H1 (cell line): ENCODE measurements at regions not wholly inside any gene's neighbourhood (a gene's known extent, or its start where the extent isn't known, plus 50 kb on each side); places are given as distances from the start of the nearest gene placed in this dataset.

Experiments
- CTCF ChIA-PET: fragments of 300-600 bp; sonication (Branson Sonifier 250); formaldehyde crosslinking; loops from one replicate; lab custom pipeline; 2021; ENCODE audit not compliant: partially characterized antibody; lab: Charles Lee
- POLR2A ChIA-PET: fragments of 300-600 bp; sonication (Branson Sonifier 250); formaldehyde crosslinking; loops from one replicate; lab custom pipeline; 2021; ENCODE audit warnings: inconsistent platforms; ENCODE audit not compliant: partially characterized antibody; lab: Charles Lee
- DNase-seq, 2 experiments: peaks; one replicate each; pipeline versions ENCODE4 v3.0.0 to v3.0.0-alpha.2; 2010 to 2022; ENCODE audit warnings: low spot score in 2 of 2, low read depth in 1 of 2, mixed read lengths in 1 of 2
- FAIRE-seq: peaks from 2 replicates; lab custom pipeline; 2011; peaks lifted over from hg19 to GRCh38; lab: Jason Lieb, UNC
- H2AFZ ChIP-seq: 2 replicates; pipeline ENCODE4 v1.8.1; 2012; ENCODE audit warnings: low read length, inconsistent platforms
- H2AK5ac ChIP-seq: 2 replicates; pipeline ENCODE4 v1.6.1; 2013; ENCODE audit warnings: low read depth, low read length
- H2BK120ac ChIP-seq: replicated peaks from 2 replicates; pipeline ENCODE3; 2013; ENCODE audit warnings: low read depth, low read length, inconsistent platforms
- H2BK12ac ChIP-seq: 2 replicates; pipeline ENCODE4 v1.6.1; 2013; ENCODE audit warnings: low read depth, low read length
- H2BK15ac ChIP-seq: 2 replicates; pipeline ENCODE4 v1.6.1; 2013; ENCODE audit warnings: low read length
- H2BK20ac ChIP-seq: 2 replicates; pipeline ENCODE4 v1.6.1; 2013; ENCODE audit warnings: low read length
- H2BK5ac ChIP-seq: 2 replicates; pipeline ENCODE4 v1.6.1; 2013; ENCODE audit warnings: low read depth, low read length
- H3K14ac ChIP-seq: 2 replicates; pipeline ENCODE4 v1.6.1; 2013; ENCODE audit warnings: inconsistent platforms; ENCODE audit not compliant: insufficient read length
- H3K18ac ChIP-seq: 2 replicates; pipeline ENCODE4 v1.6.1; 2013; ENCODE audit warnings: low read length; ENCODE audit errors: extremely low read depth
- H3K23ac ChIP-seq: 2 replicates; pipeline ENCODE4 v1.6.1; 2013; ENCODE audit warnings: inconsistent platforms; ENCODE audit not compliant: insufficient read length
- H3K23me2 ChIP-seq: 2 replicates; pipeline ENCODE4 v1.6.1; 2013; ENCODE audit warnings: low read depth, low read length
- H3K27ac ChIP-seq: 2 replicates; pipeline ENCODE4 v1.6.1; 2011; ENCODE audit warnings: low read depth, low read length, inconsistent platforms
- H3K27me3 ChIP-seq, 4 experiments: replicated peaks in 1 of 4; 1 replicate in 1 of 4; 2 replicates in 3 of 4; pipeline versions ENCODE4 v1.6.1 to v1.8.1; 2011 to 2013; ENCODE audit warnings: low read length in 3 of 4, mild to moderate bottlenecking in 3 of 4, inconsistent platforms in 2 of 4, mixed read lengths in 2 of 4, moderate library complexity in 1 of 4; ENCODE audit not compliant: control insufficient read depth in 3 of 4, insufficient read depth in 3 of 4; ENCODE audit errors: extremely low read depth in 1 of 4
- H3K36me3 ChIP-seq, 4 experiments: 2 replicates each; pipeline versions ENCODE4 v1.6.1 to v1.8.1; 2011 to 2013; ENCODE audit warnings: mild to moderate bottlenecking in 4 of 4, low read length in 3 of 4, moderate library complexity in 2 of 4, control low read depth in 1 of 4, inconsistent platforms in 1 of 4; ENCODE audit not compliant: insufficient read depth in 4 of 4, control insufficient read depth in 2 of 4
- H3K4ac ChIP-seq: replicated peaks from 2 replicates; pipeline ENCODE3; 2013; ENCODE audit warnings: low read length, low read depth, mixed read lengths, inconsistent platforms; ENCODE audit not compliant: insufficient read length
- H3K4me1 ChIP-seq, 4 experiments: replicated peaks in 1 of 4; 1 replicate in 1 of 4; 2 replicates in 3 of 4; pipeline versions ENCODE4 v1.6.1 to v1.8.1; 2011 to 2013; ENCODE audit warnings: low read length in 3 of 4, inconsistent platforms in 2 of 4, mixed read lengths in 1 of 4; ENCODE audit not compliant: insufficient read depth in 4 of 4, control insufficient read depth in 3 of 4
- H3K4me2 ChIP-seq, 2 experiments: 2 replicates each; pipeline versions ENCODE4 v1.6.1 to v1.8.1; 2011 to 2013; ENCODE audit warnings: low read depth in 2 of 2, low read length in 2 of 2, control low read depth in 1 of 2, inconsistent platforms in 1 of 2, mild to moderate bottlenecking in 1 of 2; ENCODE audit not compliant: insufficient read depth in 1 of 2
- H3K4me3 ChIP-seq, 4 experiments: fragments of 200-600, 300-600 bp in 1 of 4; sonication (generic), shearing (Covaris generic), sonication (Bioruptor Twin) in 1 of 4; 2 replicates each; pipeline versions ENCODE4 v1.5.1 to v1.8.1; 2011 to 2016; ENCODE audit warnings: low read length in 4 of 4, low read depth in 3 of 4, control low read depth in 2 of 4, inconsistent platforms in 2 of 4, mild to moderate bottlenecking in 2 of 4, mixed read lengths in 1 of 4, moderate library complexity in 1 of 4; ENCODE audit not compliant: insufficient read depth in 2 of 4; ENCODE audit errors: extremely low read depth in 1 of 4
- H3K56ac ChIP-seq: replicated peaks from 2 replicates; pipeline ENCODE3; 2013; ENCODE audit warnings: low read depth, mild to moderate bottlenecking, mixed read lengths, low read length, inconsistent platforms; ENCODE audit not compliant: insufficient read length
- H3K79me1 ChIP-seq: 2 replicates; pipeline ENCODE4 v1.6.1; 2013; ENCODE audit warnings: low read depth, low read length, control low read depth
- H3K79me2 ChIP-seq, 2 experiments: 2 replicates each; pipeline versions ENCODE4 v1.6.1 to v1.8.1; 2012 to 2013; ENCODE audit warnings: low read length in 2 of 2, mild to moderate bottlenecking in 2 of 2, inconsistent platforms in 1 of 2; ENCODE audit not compliant: insufficient read depth in 2 of 2, control insufficient read depth in 1 of 2
- H3K9ac ChIP-seq, 4 experiments: replicated peaks in 1 of 4; 1 replicate in 1 of 4; 2 replicates in 3 of 4; pipeline versions ENCODE4 v1.6.1 to v1.8.1; 2011 to 2013; ENCODE audit warnings: low read depth in 3 of 4, low read length in 3 of 4, control low read depth in 2 of 4, mild to moderate bottlenecking in 2 of 4, moderate library complexity in 2 of 4, inconsistent platforms in 1 of 4; ENCODE audit errors: extremely low read depth in 1 of 4
- H3K9me3 ChIP-seq, 2 experiments: 2 replicates each; pipeline versions ENCODE4 v1.6.1 to v1.8.1; 2012 to 2013; ENCODE audit warnings: mild to moderate bottlenecking in 2 of 2, moderate library complexity in 2 of 2, control low read depth in 1 of 2, inconsistent platforms in 1 of 2, low read depth in 1 of 2, low read length in 1 of 2, mixed read lengths in 1 of 2; ENCODE audit not compliant: insufficient read depth in 2 of 2
- H4K20me1 ChIP-seq, 2 experiments: replicated peaks in 1 of 2; 2 replicates each; pipeline versions ENCODE3 to v1.8.1; 2011 to 2013; ENCODE audit warnings: inconsistent platforms in 2 of 2, low read length in 2 of 2, mild to moderate bottlenecking in 1 of 2; ENCODE audit not compliant: insufficient read depth in 2 of 2, control insufficient read depth in 1 of 2
- H4K5ac ChIP-seq: 2 replicates; pipeline ENCODE4 v1.6.1; 2013; ENCODE audit warnings: low read length, low read depth, mixed read lengths, inconsistent platforms; ENCODE audit not compliant: insufficient read length
- H4K8ac ChIP-seq: 2 replicates; pipeline ENCODE4 v1.8.0; 2013; ENCODE audit warnings: mild to moderate bottlenecking, moderate library complexity, low read length, inconsistent platforms; ENCODE audit not compliant: insufficient read depth; ENCODE audit errors: extremely low read depth
- H4K91ac ChIP-seq: replicated peaks from 2 replicates; pipeline ENCODE3; 2013; ENCODE audit warnings: low read length, mixed read lengths, inconsistent platforms; ENCODE audit not compliant: insufficient read length
- EZH2 ChIP-seq: fragments of 200-600 bp; sonication (generic); IDR thresholded peaks from 2 replicates; pipeline ENCODE4 v1.7.1; 2012; ENCODE audit warnings: low read depth, mild to moderate bottlenecking, moderate library complexity, low read length, inconsistent platforms; ENCODE audit not compliant: severe bottlenecking
- JUND ChIP-seq: IDR thresholded peaks from 2 replicates; pipeline ENCODE4 v1.6.1; 2011; ENCODE audit warnings: mild to moderate bottlenecking, improper control_type of control experiment, low read length
- KDM4A ChIP-seq: IDR thresholded peaks from one replicate; pipeline ENCODE4 v1.7.1; 2012; ENCODE audit warnings: low read depth, mild to moderate bottlenecking, moderate library complexity, low read length, inconsistent platforms; ENCODE audit not compliant: severe bottlenecking
- RBBP5 ChIP-seq: IDR thresholded peaks from 2 replicates; pipeline ENCODE4 v1.7.1; 2012; ENCODE audit warnings: low read depth, mild to moderate bottlenecking, inconsistent platforms, low read length, moderate library complexity, borderline replicate concordance
- TEAD4 ChIP-seq: IDR thresholded peaks from 2 replicates; pipeline ENCODE4 v1.6.1; 2012; ENCODE audit warnings: low read depth, low read length, inconsistent platforms, mixed read lengths
- WGBS, 2 experiments: shearing (Covaris generic) in 1 of 2; methylation state at CpG; one replicate each; pipeline versions ENCODE4 v1.1.6 to v1.1.7; 2013 to 2015; ENCODE audit warnings: low lambda C conversion rate in 2 of 2, mixed read lengths in 2 of 2, inconsistent platforms in 1 of 2, low coverage in 1 of 2, missing lambda C conversion rate in 1 of 2; ENCODE audit not compliant: insufficient replicate concordance in 2 of 2, insufficient coverage in 1 of 2, insufficient read length in 1 of 2; ENCODE audit errors: extremely low coverage in 1 of 2, missing lambda C conversion rate in 1 of 2; 5-methylcytosine and 5-hydroxymethylcytosine counted together

GRCh38 chr13:70527599-70527998 is 419.3 kb upstream of the KLHL1 start:
- Histone ChIP-seq H2AFZ (no peak overlapping the region; the same call in 1 of the 2 replicates), H3K18ac (no peak overlapping the region), H3K9ac (no peak overlapping the region), H3K27me3 (no peaks in the 10 kb centered on the region), H2BK15ac (no peak overlapping the region), H3K36me3 (no peaks in the 10 kb centered on the region), H4K91ac (no peak overlapping the region), H3K27ac (no peak overlapping the region), H3K14ac (no peak overlapping the region), H3K4me2 (no peak overlapping the region), H3K56ac (no peak overlapping the region), H3K23me2 (no peaks in the 10 kb centered on the region), H2BK120ac (no peak overlapping the region), H4K8ac (no peak overlapping the region), H3K4me1 (no peaks in the 10 kb centered on the region), H2BK12ac (no peak overlapping the region), H4K20me1 (no peaks in the 10 kb centered on the region), H2BK20ac (no peak overlapping the region), H3K79me1 (no peaks in the 10 kb centered on the region), H2AK5ac (no peak overlapping the region), H3K4me3 (no peak overlapping the region), H3K9me3 (no peaks in the 10 kb centered on the region), H3K4ac (no peak overlapping the region), H3K79me2 (no peaks in the 10 kb centered on the region), H4K5ac (no peak overlapping the region), H2BK5ac (no peak overlapping the region), H3K23ac (no peak overlapping the region)
- DNase-seq (no peak), FAIRE-seq (no peak)
- TF ChIP-seq JUND: no peak
- no peak for TF ChIP-seq RBBP5
- no peak for TF ChIP-seq KDM4A
- TF ChIP-seq TEAD4: no peak
- no peak for TF ChIP-seq EZH2
- ChIA-PET POLR2A (no interaction called here), CTCF (no interaction called here)
- WGBS, 2 experiments: 94% methylated on average over 5 of the region's 5 CpGs; no CpG with 5 or more reads in 1 of the 2 experiments
